HUDEP-2 (cell line): ENCODE measurements at regions not wholly inside any gene's neighbourhood (a gene's known extent, or its start where the extent isn't known, plus 50 kb on each side); places are given as distances from the start of the nearest gene placed in this dataset.
"Not testable (repeated sequence)": the region's sequence is repeated elsewhere in the genome, so short reads cannot be mapped to it uniquely, and the experiment has no call there.

Source experiments
- DNase-seq, 76 experiments: peaks; one replicate each; lab custom pipeline; 2025; ENCODE audit not compliant: unreplicated experiment in 76 of 76; lab: John Stamatoyannopoulos, UW

GRCh38 chr4:122973465-122973864 is 51.1 kb upstream of the NUDT6 start:
- DNase-seq = no peak

GRCh38 chr4:122976111-122976510 is 53.7 kb upstream of the NUDT6 start:
- DNase-seq = no peak

GRCh38 chr4:122977103-122977502 is 54.7 kb upstream of the NUDT6 start:
- no peak for DNase-seq

GRCh38 chr4:122978109-122978508 is 55.7 kb upstream of the NUDT6 start:
- no peak for DNase-seq

GRCh38 chr4:122978789-122979188 is 56.4 kb upstream of the NUDT6 start:
- DNase-seq = no peak

GRCh38 chr4:122980860-122981259 is 58.5 kb upstream of the NUDT6 start:
- DNase-seq = no peak

- DNase-seq = no peak
Observed at GRCh38 chr4:122988696-122989095, 66.3 kb upstream of the NUDT6 start.

- DNase-seq = no peak
Observed at GRCh38 chr4:122990891-122991290, 68.5 kb upstream of the NUDT6 start.

- DNase-seq = peak in 6 of 76 experiments; percentile 1 to 3 (median 2)
Observed at GRCh38 chr4:122992057-122992456, 69.7 kb upstream of the NUDT6 start.

GRCh38 chr4:122992641-122993040 is 70.2 kb upstream of the NUDT6 start:
- no peak for DNase-seq

- DNase-seq = no peak
Observed at GRCh38 chr4:122996350-122996749, 74.0 kb upstream of the NUDT6 start.

GRCh38 chr4:122997463-122998101 is 75.2 kb upstream of the NUDT6 start:
- no peak for DNase-seq

GRCh38 chr4:123004079-123004478 is 81.7 kb upstream of the NUDT6 start:
- not testable (repeated sequence) for DNase-seq

GRCh38 chr4:123005126-123005525 is 82.7 kb upstream of the NUDT6 start:
- not testable (repeated sequence) for DNase-seq

- DNase-seq = no peak
Observed at GRCh38 chr4:123007679-123008078, 85.3 kb upstream of the NUDT6 start.

GRCh38 chr4:123012416-123012815 is 90.0 kb upstream of the NUDT6 start:
- DNase-seq = not testable (repeated sequence)

- DNase-seq = no peak
Observed at GRCh38 chr4:123014038-123014437, 91.6 kb upstream of the NUDT6 start.

GRCh38 chr4:123017078-123017477 is 94.7 kb upstream of the NUDT6 start:
- DNase-seq = no peak

- no peak for DNase-seq
Observed at GRCh38 chr4:123017636-123018395, 95.4 kb upstream of the NUDT6 start.

- DNase-seq = no peak
Observed at GRCh38 chr4:123018396-123018775, 96.0 kb upstream of the NUDT6 start.

GRCh38 chr4:123020285-123020684 is 97.9 kb upstream of the NUDT6 start:
- DNase-seq = no peak

- no peak for DNase-seq
Observed at GRCh38 chr4:123023647-123024046, 101.2 kb upstream of the NUDT6 start.
